ENCODE measurements at regions not wholly inside any gene's neighbourhood (a gene's known extent, or its start where the extent isn't known, plus 50 kb on each side); places are given as distances from the start of the nearest gene placed in this dataset.

GRCh38 chr2:220125551-220125950, 498.1 kb downstream of the SLC4A3 start:
- no peak for TF ChIP-seq CTCF (IDR thresholded peaks at IDR 0.05)
- TF ChIP-seq POLR2A (IDR thresholded peaks at IDR 0.05), result no peak
- no peak for TF ChIP-seq POLR2AphosphoS5 (IDR thresholded peaks at IDR 0.05)
- TF ChIP-seq EP300 (IDR thresholded peaks at IDR 0.05; ENCODE audit: low read depth), result no peak

Measured in transverse colon (tissue), 4 donors.